ENCODE measurements at regions not wholly inside any gene's neighbourhood (a gene's known extent, or its start where the extent isn't known, plus 50 kb on each side); places are given as distances from the start of the nearest gene placed in this dataset.

- dilution Hi-C loops (cut with MboI; ENCODE audit: extremely low pct_ligation_motif_present, low sequenced_read_pairs) = no loop called here
- BruUV-seq (replicated peaks) = no TSS peak
- CTCF ChIA-PET = no interaction called here
- no peak overlapping the region for H3K4me3 ChIP-seq (replicated peaks in 1 of 3; ENCODE audit: insufficient read depth in 1 of 3, low read depth in 1 of 3, low read length in 3 of 3)
- no peaks in the 10 kb centered on the region for H3K9me3 ChIP-seq (replicated peaks; ENCODE audit: control insufficient read depth, insufficient read depth, low read length)
- H3K4me1 ChIP-seq (ENCODE audit: control insufficient read depth, extremely low read depth, insufficient read depth, low read length) = no peaks in the 10 kb centered on the region
- no peak overlapping the region for H2AFZ ChIP-seq (ENCODE audit: low read depth, low read length)
- intact Hi-C loops (cut with micrococcal nuclease) = no loop called here
- DNase-seq (ENCODE audit: low read depth, low spot score) (no peak), FAIRE-seq (no peak)
- no peak overlapping the region for H3K4me2 ChIP-seq (ENCODE audit: insufficient read depth, low read length)
- H3K27me3 ChIP-seq (ENCODE audit: control insufficient read depth in 2 of 2, insufficient read depth in 2 of 2, low read length in 2 of 2) = peaks cover 0 to 1% of the 10 kb centered on the region in 2 experiments
- TF ChIP-seq CTCF (IDR thresholded peaks at IDR 0.05; ENCODE audit: extremely low read depth in 1 of 2, insufficient read depth in 1 of 2, low read depth in 1 of 2, low read length in 2 of 2) = no peak
- TF ChIP-seq FOS (IDR thresholded peaks at IDR 0.05; ENCODE audit: borderline replicate concordance, insufficient read depth, low read length) = no peak
- no peak for TF ChIP-seq GATA2 (IDR thresholded peaks at IDR 0.05; ENCODE audit: insufficient read depth, insufficient read length, low read depth, low read length)
- no peak for TF ChIP-seq MAX (IDR thresholded peaks at IDR 0.05; ENCODE audit: insufficient read depth, insufficient read length)
- TF ChIP-seq MYC (IDR thresholded peaks at IDR 0.05; ENCODE audit: low read depth, low read length) = no peak
- no peak for TF ChIP-seq JUN (IDR thresholded peaks at IDR 0.05; ENCODE audit: borderline replicate concordance, insufficient read depth, insufficient read length, low read depth)
- no peak for TF ChIP-seq POLR2AphosphoS5 (IDR thresholded peaks at IDR 0.05; ENCODE audit: insufficient read depth, low read depth, low read length)
- no peak for TF ChIP-seq POLR2A (IDR thresholded peaks at IDR 0.05; ENCODE audit: low read depth, low read length)
- no peaks in the 10 kb centered on the region for H3K9me1 ChIP-seq (replicated peaks; ENCODE audit: control insufficient read depth, extremely low read depth, insufficient read depth, low read length)
- H3K79me2 ChIP-seq (ENCODE audit: control insufficient read depth, insufficient read depth, low read length) = no peaks in the 10 kb centered on the region
- H3K27ac ChIP-seq (ENCODE audit: insufficient read depth, low read depth, low read length) = no peak overlapping the region
- no peak overlapping the region for H3K9ac ChIP-seq (replicated peaks; ENCODE audit: extremely low read depth, insufficient read depth, low read length)
- no peaks in the 10 kb centered on the region for H4K20me1 ChIP-seq (replicated peaks; ENCODE audit: control insufficient read depth, extremely low read depth, insufficient read depth, low read length)
- no peaks in the 10 kb centered on the region for H3K36me3 ChIP-seq (ENCODE audit: control insufficient read depth in 2 of 2, extremely low read depth in 1 of 2, insufficient read depth in 2 of 2, low read length in 2 of 2)
- POLR2A ChIA-PET = no interaction called here
Measured at GRCh38 chr10:113993489-113993991, 50.1 kb upstream of the ADRB1 start.
